GM19372 (cell line): ENCODE measurements at regions not wholly inside any gene's neighbourhood (a gene's known extent, or its start where the extent isn't known, plus 50 kb on each side); places are given as distances from the start of the nearest gene placed in this dataset.
"Not testable (repeated sequence)": the region's sequence is repeated elsewhere in the genome, so short reads cannot be mapped to it uniquely, and the experiment has no call there.

Source experiments
- ATAC-seq: cut with Tn5 transposase; IDR thresholded peaks from one replicate; pipeline ENCODE4 v1.9.1; 2021; ENCODE audit warnings: mild to moderate bottlenecking, low read depth, moderate library complexity; ENCODE audit not compliant: unreplicated experiment

DNA sequence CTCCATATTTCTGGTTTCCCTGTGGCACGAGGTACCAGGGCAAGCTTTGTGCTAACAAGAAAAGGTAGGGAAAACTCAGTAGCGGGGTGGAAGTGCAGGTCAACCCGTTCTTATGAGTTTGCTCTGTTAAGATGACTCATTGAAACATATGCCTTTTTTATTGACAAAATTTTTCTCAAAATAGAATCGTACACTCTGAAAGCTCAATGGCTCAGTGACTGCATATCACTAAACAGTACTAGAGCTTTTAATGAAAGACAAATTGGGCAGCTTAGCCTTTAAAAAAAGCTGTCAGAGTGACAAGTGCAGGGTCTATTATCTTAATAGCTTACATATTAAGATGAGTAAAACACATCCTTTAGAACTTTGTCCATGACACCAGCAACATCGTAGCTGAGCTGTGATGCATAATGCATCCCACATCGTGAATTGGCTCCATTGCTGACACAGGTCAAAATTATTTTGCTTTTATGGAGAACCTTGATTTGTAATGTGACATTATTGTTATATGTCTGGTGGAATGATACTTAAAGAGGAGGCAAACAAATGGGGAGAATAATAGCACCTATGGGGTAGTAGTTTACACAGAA is 264.4 kb downstream of the ETV1 start:
- no peak for ATAC-seq

- ATAC-seq = no peak
Measured at GRCh38 chr7:13725591-13725990, 263.9 kb downstream of the ETV1 start.

GRCh38 chr7:13727279-13727678 is 262.2 kb downstream of the ETV1 start:
- no peak for ATAC-seq

DNA sequence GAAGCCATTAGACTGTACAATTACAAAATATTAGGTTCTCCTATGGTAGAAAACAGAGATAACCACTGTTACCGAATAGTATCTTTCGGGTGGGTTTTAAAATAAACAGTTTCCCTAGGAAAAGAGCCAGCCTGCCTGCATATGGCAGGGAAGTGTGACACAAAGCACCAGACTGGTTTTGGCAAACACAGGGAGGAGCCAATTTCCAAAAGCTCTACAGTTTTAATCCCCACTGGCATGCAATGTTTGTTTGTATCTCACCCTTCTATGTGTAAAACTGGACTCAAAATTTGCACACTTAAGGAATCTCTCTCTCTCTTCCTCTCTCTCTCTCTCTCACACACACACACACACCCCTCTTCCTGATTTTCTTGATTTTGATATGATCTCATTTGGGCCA is 261.7 kb downstream of the ETV1 start:
- no peak for ATAC-seq

DNA sequence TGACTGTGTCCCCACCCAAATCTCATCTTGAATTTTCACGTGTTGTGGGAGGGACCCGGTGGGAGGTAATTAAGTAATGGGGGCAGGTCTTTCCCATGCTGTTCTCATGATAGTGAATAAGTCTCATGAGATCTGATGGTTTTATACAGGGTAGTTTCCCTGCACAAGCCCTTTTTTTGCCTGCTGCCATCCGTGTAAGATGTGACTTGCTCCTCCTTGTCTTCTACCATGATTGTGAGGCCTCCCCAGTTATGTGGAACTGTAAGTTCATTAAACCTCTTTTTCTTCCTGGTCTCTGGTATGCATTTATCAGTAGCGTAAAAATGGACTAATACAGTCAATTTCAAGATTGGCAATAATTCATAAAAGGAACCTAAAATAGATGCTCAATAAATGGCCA is 261.0 kb downstream of the ETV1 start:
- ATAC-seq = not testable (repeated sequence)

DNA sequence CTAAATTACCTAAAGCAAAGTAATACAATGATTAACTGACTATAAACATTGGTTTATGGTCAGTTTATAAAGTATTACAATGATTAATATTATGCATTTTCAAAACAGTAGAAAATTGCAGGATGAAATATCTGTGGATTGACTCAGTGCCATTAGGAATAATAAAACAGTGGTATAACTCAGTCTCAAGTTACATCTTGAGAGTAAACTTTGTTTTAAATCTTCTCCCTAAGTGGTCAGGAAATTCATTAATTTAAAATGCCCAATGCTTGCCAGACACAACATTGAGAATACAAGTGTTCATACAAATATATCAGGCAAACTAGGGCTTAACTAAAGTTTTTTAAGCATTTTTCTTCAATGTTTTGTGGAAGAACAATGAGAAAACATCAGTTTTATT is 257.8 kb downstream of the ETV1 start:
- ATAC-seq = no peak

DNA sequence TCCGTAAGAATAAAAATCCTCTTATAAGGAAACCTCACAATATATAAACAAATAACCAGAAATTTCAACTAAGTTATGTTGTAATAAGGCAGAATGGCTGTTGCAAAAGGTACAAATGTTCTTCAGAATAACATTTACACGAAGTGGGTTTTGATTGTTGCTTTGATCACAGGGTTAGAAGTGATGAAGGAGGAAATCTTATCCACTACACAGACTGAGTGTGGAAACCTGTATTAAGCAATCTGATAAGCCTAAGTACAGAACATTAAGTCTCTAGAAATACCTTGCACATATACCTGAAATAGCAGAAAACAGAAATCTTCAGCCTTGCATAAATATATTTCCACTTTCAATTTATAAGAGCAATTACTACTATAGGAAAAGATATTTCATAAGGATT is 251.9 kb downstream of the ETV1 start:
- no peak for ATAC-seq

DNA sequence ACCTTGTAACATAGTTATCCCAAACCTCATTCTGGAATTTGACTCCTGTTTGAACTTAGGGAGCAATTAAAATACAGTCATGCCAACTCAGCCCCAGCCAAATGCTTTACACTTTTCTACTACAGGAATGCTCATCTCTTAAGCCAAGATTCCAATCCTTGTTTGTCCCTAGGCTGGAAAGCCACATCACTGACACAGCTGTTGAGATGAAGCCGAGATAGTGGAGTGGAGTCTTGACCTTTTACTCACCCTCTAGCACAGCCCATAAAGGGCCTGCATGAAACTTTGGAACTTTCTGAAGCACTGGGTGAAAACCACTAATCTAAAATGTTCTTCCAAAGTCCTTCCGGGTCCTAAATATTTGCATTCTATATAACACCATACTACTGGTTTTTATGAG is 247.3 kb downstream of the ETV1 start:
- ATAC-seq = no peak

DNA sequence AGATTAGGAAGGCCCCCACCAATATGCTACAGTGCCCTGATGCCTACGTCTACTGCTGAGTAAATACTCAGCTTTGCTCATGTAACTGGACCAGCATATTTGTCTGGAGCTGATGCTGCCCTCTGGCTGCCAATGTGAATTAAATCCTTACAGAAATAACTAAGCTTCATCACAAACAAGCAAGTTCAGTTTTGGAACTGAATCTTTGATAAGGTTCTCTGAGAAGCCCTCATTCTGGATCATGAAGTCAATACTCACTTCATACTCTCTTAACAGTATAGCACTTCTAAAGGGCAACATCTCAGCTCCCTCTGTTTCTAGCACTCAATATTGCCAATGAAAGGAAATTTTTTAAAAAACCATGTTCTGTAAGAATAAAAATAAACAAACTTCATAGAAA is 246.7 kb downstream of the ETV1 start:
- ATAC-seq = no peak

- ATAC-seq = no peak
Measured at GRCh38 chr7:13743226-13743625, 246.2 kb downstream of the ETV1 start.

DNA sequence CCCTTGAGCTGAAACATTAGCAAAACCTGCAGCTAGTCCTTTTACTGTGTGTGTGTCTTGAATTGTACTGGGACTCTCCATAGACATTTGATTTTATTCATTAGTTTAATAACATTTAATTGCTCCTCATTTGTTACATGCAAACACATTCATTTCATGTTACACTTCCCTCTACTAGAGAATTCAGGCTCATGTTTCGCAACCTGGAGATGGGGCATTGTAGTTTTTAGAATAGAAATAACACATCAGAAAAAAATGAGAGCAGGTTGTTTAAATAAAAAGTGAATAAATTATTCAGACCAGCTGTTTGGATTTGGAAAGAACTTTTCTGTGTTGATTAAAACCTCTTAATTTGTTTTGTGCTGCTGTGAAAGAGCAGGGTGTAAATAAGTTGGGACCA is 243.9 kb downstream of the ETV1 start:
- no peak for ATAC-seq

DNA sequence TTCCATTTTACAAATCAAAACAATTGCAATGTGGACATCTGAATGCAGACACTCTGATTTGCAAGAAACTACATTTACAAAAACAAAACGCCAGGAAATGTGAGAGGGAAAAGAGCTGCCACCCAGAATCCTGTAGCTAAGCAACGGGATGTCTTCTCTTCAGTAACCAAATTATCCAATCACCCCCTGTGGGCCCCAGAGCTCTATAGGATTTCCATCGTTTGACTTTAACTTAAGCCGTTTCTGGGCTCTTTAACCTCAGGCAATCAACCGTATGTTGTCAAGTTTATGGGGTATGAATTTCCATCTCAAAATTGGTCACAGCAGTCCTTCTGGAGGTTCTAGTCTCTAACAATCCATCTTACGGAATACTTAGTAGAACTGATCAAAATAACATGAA is 240.5 kb downstream of the ETV1 start:
- ATAC-seq = no peak

- no peak for ATAC-seq
Measured at GRCh38 chr7:13749636-13750035, 239.8 kb downstream of the ETV1 start.

GRCh38 chr7:13751766-13752165 is 237.7 kb downstream of the ETV1 start:
- no peak for ATAC-seq

DNA sequence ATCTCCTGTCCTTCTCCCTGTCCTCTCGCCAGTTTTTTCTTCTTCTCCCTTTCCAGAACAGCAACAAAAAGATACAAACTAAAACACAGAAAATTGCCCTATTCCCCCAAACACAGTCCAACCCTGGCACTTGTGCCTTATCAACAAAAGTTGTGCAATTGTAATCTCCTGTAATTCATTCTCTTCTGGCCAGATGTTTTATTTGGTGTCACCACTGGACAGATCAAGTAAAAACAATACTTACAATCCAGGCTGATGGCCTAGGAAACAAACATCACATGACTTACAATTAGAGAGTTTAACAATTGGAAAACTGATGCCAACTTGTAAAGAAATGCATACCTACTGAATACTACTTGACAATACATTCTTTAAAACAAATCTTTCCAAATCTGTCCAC is 231.6 kb downstream of the ETV1 start:
- ATAC-seq = no peak

- ATAC-seq = not testable (repeated sequence)
Measured at GRCh38 chr7:13765853-13766252, 223.6 kb downstream of the ETV1 start.

DNA sequence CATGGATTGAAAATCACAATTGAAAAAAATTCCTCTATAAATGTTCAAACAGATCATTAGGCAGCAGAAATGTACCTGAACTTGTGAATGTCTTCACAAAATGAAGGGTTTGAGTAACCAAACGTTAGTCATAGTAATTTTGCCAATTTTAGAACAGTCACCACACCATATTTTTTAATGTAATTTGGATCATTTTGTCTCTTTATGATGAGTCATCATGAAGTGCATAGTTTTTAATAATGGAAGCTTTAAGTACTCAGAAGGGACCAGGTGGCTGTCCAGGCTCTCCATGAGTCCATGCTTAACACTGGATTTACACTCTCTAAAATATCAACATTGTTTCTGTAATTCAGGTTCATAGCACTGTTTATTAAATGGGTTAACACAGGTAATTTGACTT is 219.2 kb downstream of the ETV1 start:
- ATAC-seq = no peak

DNA sequence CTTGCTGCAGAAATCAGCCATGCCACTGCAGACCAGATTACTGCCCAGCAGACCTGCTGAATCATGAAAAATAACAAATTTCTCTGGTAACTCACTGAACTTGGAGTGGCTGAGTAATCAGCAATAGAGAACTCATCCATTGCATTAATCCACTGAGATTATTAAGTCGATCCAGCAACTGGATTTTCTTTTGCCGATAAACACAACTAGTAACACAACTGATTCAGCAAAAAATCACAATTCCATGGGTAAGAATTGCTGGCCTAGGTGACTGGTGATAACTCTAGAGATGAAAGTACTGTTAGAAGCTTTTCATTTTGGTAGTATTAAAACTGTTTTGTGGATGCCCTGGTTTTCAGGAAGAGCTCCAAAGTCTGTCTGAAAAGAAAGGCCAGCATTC is 214.5 kb downstream of the ETV1 start:
- no peak for ATAC-seq

- no peak for ATAC-seq
Measured at GRCh38 chr7:13777242-13777641, 212.2 kb downstream of the ETV1 start.

DNA sequence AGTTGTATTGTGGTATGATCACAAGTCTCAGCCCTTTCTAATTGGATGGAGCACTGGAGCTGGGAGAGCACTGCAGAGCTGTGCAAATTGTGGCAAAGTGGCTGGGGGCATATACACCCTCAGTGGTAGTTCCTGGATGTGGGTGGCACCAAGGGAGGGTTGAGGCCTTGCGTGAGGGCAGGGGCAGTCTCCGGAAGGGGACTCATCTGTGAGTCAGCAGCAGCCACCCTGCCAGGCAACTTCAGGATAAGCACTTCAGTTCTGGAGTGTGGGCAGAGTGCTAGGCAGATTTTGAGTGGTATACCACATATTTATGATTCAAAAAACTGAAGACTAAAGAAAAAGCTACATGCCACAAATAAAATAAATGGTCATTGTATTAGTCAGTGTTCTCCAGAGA is 210.5 kb downstream of the ETV1 start:
- no peak for ATAC-seq

DNA sequence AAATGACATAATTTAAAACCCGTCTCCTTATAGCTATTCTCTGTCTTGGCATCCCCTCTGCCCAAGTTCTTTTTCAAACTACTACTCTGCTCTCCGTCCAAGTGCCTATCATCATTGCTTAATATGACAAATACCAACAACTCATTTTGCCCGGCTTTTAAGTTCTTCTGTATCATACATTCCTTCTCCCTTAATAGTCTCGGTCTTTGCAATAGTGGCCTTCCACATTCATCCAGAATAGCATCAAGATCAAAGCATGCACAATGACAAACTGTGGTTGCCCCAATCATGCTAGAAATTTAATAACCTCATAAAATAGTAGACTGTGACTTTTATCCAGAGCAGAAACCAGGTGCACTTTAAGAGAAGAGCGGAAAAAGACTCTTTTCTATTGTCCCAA is 198.9 kb downstream of the ETV1 start:
- ATAC-seq = no peak

GRCh38 chr7:13792208-13792607 is 197.3 kb downstream of the ETV1 start:
- no peak for ATAC-seq

DNA sequence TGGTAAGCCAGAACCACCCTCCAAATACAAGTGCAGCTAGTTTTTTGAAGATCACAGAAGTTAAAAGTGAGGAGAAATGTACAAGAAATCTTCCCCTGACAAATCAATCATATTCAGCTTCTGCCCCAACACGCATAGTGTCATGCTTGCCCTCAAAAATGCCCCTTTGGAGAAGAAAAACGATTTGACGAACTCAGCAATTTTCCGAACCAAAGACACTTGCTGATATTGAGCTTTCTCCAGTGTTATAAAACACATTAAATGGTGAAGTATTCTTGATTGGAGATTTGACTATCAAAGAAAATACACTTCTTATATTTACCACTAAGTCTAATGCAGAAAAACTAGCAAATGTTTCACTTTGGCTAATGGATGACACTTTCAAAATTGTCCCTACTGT is 195.5 kb downstream of the ETV1 start:
- no peak for ATAC-seq
